Fibroblast of the aortic adventitia (primary cell): ENCODE measurements at regions not wholly inside any gene's neighbourhood (a gene's known extent, or its start where the extent isn't known, plus 50 kb on each side); places are given as distances from the start of the nearest gene placed in this dataset.

ENCODE experiments used
- DNase-seq: peaks from one replicate; pipeline ENCODE4 v3.0.0-alpha.2; 2010; ENCODE audit warnings: low read depth
- H3K4me3 ChIP-seq: 2 replicates; pipeline ENCODE4 v1.5.1; 2011; ENCODE audit warnings: low read depth, mild to moderate bottlenecking, control low read depth, low read length, moderate library complexity
- TF ChIP-seq, protein P1 (sequence below): IDR thresholded peaks from 2 replicates; pipeline ENCODE4 v1.5.1; 2011; ENCODE audit warnings: mild to moderate bottlenecking, low read length, control low read depth, inconsistent platforms; ENCODE audit not compliant: insufficient read depth

DNA sequence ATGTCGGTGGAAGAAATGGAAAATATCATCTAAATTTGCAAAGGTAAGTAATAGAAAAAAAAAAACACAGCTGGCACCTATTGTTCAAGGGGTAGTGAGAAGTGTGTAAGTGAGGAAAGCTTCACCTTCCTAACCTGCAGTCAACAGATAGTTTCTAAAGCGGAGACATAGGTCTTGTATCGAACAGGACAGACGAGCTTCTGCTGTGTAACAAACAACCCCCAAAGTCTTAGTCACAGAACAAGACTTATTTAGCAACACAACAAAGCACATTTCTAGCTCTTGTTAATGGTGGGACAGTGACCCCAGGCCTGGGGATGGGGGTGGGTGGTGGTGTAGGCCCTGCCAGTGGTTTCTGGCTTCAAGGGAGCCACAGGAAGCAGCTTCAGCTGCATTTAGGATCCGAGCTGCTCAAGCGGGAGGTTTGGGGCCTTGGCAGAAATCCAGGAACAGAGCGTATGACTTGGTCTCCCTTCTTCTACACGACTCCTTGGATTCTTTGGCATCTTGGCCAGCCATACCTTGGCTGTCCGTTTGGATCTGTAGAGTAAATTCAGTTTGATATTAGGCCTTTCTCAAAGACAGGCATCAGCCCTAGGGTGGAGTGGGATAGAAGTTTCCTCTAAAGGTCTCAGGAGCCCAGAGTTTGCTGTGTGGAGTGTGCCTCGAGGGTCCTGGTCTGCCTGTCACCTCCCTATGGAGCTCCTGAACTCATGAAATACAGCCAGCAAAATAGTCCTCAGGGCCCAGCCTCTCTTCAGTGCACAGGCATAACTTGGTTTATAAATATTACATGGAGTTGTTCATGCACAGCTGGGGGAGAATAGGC is 56.9 kb upstream of the SHH start:
- no peak for DNase-seq
- H3K4me3 ChIP-seq = no peak overlapping the region
- TF ChIP-seq, protein P1, sequence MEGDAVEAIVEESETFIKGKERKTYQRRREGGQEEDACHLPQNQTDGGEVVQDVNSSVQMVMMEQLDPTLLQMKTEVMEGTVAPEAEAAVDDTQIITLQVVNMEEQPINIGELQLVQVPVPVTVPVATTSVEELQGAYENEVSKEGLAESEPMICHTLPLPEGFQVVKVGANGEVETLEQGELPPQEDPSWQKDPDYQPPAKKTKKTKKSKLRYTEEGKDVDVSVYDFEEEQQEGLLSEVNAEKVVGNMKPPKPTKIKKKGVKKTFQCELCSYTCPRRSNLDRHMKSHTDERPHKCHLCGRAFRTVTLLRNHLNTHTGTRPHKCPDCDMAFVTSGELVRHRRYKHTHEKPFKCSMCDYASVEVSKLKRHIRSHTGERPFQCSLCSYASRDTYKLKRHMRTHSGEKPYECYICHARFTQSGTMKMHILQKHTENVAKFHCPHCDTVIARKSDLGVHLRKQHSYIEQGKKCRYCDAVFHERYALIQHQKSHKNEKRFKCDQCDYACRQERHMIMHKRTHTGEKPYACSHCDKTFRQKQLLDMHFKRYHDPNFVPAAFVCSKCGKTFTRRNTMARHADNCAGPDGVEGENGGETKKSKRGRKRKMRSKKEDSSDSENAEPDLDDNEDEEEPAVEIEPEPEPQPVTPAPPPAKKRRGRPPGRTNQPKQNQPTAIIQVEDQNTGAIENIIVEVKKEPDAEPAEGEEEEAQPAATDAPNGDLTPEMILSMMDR = no peak

DNA sequence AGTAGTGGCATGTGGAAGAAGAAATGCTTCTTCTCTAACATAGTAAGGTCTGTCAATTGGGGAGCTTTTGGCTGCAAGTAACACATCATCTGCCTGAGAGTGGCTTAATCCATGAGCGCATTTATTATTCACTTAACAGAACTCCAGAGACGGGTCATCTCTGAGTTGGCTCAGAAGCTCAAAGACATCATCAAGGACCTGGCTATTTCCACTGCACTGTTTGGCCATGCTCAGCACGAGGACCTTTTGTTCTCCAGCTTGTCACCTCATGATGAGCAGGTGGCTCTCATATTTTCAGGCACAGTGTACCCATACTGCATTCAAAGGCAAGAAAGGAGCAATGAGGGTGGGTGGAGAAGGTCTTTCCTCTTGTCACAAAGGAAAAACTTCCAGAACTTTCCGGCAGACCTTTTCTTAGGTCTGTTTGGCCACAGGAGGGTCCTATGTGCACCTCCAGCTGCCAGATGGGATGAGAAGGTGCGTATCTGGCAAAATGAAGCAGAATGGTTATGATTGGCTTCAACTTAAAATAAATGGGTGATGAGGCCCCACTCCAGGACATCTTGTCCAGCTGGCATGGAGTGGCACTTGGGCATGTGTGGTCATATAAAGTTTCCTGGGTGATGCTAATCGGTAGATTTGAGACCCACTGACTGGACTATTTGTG is 55.6 kb upstream of the SHH start:
- no peak for DNase-seq
- TF ChIP-seq, protein P1 = no peak
- H3K4me3 ChIP-seq = no peak overlapping the region

DNA sequence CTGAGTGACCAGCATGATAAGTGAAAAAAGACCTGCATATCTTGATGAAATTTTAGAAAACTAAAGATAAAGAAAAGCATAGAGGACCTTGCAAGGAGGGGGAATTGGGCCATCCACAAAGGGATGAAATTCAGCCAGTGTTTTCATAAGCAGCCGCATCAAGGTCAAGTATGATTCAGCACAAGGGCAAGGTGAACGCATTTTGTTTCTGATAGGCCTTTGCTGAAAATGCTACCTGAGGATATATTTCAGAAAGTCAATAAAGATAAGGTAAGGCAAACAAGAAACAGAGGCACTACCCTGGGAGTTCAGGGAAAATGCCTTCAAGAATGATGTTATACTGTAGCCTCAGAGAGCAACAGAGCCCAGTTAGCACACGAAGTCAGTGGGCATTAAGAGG is 55.0 kb upstream of the SHH start:
- TF ChIP-seq, protein P1 = no peak

DNA sequence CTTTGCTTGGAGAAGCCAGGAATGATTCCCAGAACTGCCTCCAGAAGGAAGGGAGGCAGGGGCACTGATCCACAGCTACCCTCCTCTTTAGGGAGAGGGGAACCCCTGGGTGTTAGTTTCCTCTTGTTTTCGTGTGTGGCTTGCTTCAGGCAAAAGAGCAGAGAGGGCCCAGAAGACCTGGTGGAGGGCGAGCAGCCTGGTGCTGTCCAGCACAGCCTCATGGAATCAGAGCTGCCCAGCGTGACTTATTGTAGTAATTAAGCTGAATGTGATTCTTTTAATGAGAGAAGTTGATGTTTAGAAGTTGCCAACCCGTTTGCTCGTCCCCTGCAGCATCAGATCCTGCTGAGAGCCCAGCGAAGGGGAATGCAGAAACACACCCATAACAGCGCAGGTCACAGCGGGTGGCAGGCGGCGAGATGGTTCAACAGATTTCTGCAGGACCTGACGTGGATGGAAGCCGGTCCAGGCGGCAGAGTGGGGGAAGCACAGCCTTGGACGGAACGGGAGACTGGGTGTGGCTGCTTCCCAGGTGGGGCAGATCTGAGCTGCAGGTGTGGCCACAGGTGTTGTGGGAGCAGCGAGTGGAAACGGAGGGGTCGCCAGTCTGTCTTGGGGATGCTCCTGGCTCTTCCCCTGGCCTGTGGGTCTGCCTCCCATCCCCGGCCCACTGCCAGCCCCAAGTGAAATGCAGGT is 53.7 kb upstream of the SHH start:
- no peak overlapping the region for H3K4me3 ChIP-seq
- DNase-seq = no peak
- TF ChIP-seq, protein P1 = no peak

More for the DNA sequence above, 55.0 kb upstream of the SHH start:
- no peak for DNase-seq
- H3K4me3 ChIP-seq = no peak overlapping the region

DNA sequence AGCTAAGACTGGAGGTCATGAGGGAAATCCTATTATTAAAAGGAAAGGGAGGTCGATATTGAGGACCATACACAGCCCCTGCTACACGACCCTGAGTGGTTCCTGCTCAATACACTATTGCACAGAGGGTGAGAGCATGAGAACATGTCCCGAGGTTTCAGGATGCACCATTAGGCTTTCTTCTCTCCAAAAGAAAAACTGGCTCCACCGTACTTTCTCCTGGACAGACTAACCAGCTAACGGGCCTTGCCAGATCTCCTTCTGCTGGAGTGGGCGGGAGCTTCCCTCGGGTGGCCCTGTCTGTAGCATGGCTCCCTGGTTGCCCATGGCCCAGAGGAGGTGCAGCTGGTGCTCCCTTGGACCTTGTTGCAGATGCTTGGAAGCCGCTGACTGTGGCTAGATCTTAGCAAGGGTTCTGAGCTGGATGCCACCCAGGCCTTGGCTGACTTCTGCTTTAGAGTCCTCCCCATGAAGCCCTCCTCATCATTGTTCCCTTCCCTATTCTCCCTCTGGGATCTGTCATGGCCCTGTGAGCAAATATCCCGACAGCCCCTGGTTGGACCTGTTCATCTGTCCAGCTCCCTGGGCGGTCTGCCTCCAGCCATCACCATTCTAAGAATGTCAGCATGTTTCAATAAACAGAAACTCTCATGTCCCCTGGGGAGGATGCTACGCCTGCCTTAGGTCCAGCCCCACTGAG is 52.9 kb upstream of the SHH start:
- no peak overlapping the region for H3K4me3 ChIP-seq
- TF ChIP-seq, protein P1 = no peak
- DNase-seq = no peak

DNA sequence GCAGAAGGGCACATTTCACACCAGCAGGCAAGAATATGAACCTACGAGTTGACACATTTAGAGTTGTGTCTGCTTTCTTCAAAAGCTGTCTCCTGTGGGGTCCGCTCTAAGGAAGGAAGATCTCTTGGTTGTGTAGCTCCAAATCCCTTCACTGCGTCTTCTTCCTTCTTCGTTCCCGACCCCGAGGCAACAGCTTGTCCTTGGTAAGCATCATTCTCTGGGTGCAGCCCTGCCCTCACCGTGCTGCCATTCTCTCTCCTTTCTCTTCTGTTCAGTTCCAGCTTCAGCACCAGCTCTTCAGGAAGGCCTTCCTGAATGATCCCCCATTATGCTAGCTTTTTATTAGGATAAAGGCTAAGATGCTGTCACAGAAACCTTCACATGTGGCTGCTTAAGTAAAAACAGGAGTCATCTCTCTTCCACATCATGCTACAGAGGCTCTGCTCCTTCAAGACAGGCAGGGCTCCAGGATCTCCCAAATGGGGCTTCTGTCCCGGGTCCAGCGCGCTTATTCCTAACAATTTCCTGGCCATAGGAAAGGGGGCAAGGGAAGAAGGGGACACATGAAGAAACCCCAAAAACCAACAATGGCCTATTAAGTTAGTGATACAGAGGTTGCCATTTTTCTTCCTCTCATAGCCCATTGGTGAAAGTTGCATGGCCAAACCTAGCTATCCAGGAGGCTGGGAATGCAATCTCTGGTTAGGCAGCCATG is 52.2 kb upstream of the SHH start:
- no peak overlapping the region for H3K4me3 ChIP-seq
- TF ChIP-seq, protein P1 = no peak

More for the DNA sequence above, 52.2 kb upstream of the SHH start:
- no peak for DNase-seq
